AG09309 (cell line): ENCODE measurements at regions not wholly inside any gene's neighbourhood (a gene's known extent, or its start where the extent isn't known, plus 50 kb on each side); places are given as distances from the start of the nearest gene placed in this dataset.
"Not testable (repeated sequence)": the region's sequence is repeated elsewhere in the genome, so short reads cannot be mapped to it uniquely, and the experiment has no call there.

Source experiments
- DNase-seq: peaks from one replicate; pipeline ENCODE4 v3.0.0-alpha.2; 2010; ENCODE audit warnings: low read depth
- H3K4me3 ChIP-seq: 2 replicates; pipeline ENCODE4 v1.5.1; 2011; ENCODE audit warnings: mild to moderate bottlenecking, low read depth, low read length, moderate library complexity; ENCODE audit not compliant: control insufficient read depth
- CTCF ChIP-seq: IDR thresholded peaks from 2 replicates; pipeline ENCODE4 v1.5.1; 2011; ENCODE audit warnings: mild to moderate bottlenecking, low read depth, low read length, inconsistent platforms; ENCODE audit not compliant: insufficient read depth, control insufficient read depth; ENCODE audit errors: missing control alignments

GRCh38 chr4:151575646-151576045 lies 166.7 kb downstream of the FHIP1A start:
- no peak for TF ChIP-seq CTCF
- no peak overlapping the region for H3K4me3 ChIP-seq
- no peak for DNase-seq

GRCh38 chr4:151576627-151577026 lies 167.7 kb downstream of the FHIP1A start:
- TF ChIP-seq CTCF, result no peak
- DNase-seq, result no peak
- no peak overlapping the region for H3K4me3 ChIP-seq

GRCh38 chr4:151581570-151581969 lies 172.6 kb downstream of the FHIP1A start:
- H3K4me3 ChIP-seq, result no peak overlapping the region
- DNase-seq, result no peak
- TF ChIP-seq CTCF, result no peak

GRCh38 chr4:151582098-151582497 lies 173.1 kb downstream of the FHIP1A start:
- no peak overlapping the region for H3K4me3 ChIP-seq
- no peak for TF ChIP-seq CTCF
- no peak for DNase-seq

- no peak for DNase-seq
- H3K4me3 ChIP-seq, result no peak overlapping the region
- no peak for TF ChIP-seq CTCF
Observed at GRCh38 chr4:151583157-151583914, 174.4 kb downstream of the FHIP1A start.

GRCh38 chr4:151584101-151584500 lies 175.1 kb downstream of the FHIP1A start:
- TF ChIP-seq CTCF, result no peak
- no peak overlapping the region for H3K4me3 ChIP-seq
- no peak for DNase-seq

GRCh38 chr4:151595629-151596028 lies 165.2 kb downstream of the GATB start:
- H3K4me3 ChIP-seq, DNase-seq: not testable (repeated sequence)

GRCh38 chr4:151597691-151598090 lies 163.1 kb downstream of the GATB start:
- not testable (repeated sequence) for H3K4me3 ChIP-seq, DNase-seq
